ENCODE measurements at regions not wholly inside any gene's neighbourhood (a gene's known extent, or its start where the extent isn't known, plus 50 kb on each side); places are given as distances from the start of the nearest gene placed in this dataset.

DNA sequence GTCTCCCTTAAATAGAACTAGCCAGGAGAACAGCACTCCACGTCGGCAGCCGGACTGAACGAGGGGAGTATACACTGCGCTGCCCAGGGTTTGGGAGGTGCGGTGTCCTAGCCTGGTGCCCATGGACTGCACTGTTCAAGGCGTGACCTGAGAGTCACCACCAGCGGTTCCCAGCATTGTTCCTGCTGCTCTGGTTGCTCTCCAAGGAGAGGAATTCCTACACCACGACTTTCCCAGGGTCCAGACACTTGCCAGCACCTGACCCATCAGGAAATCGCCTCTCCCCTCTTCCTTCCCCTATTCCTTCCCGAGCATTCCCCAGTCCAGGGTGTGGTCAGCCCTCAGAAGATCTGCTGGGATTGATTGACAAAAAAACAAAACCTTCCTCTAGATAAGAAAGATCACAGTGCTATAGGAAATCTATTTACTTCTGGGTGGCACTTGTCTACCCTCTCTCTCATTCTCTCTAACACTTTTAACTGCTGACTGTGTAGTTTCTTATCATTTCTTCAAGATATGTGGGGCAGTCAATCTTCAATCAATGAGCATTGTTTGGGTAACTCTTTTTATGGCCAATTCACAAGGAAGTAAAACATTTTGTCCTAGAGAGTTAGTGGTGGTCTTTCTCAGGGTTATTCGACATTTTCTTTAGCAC is 297.8 kb upstream of the ACTBL2 start:
- peaks cover 17% of the 10 kb centered on the region for H3K27me3 ChIP-seq (ENCODE audit: control insufficient read depth, insufficient read depth, low read length, poor library complexity, severe bottlenecking)
- H3K4me3 ChIP-seq (ENCODE audit: low read length), result no peak overlapping the region
- peak; percentile 57 for DNase-seq
- Mint-ChIP-seq H3K27ac (no peak overlapping the region), H3K9me3 (no peaks in the 10 kb centered on the region), H3K4me1 (peaks cover 26% of the 10 kb centered on the region), H3K4me3 (no peak overlapping the region), H3K36me3 (ENCODE audit: low read depth) (no peaks in the 10 kb centered on the region), H3K27me3 (ENCODE audit: insufficient read depth) (peaks cover 27% of the 10 kb centered on the region)
- peaks cover 9% of the 10 kb centered on the region for H3K4me1 ChIP-seq (ENCODE audit: control insufficient read depth, insufficient read depth, low read length)
- H3K36me3 ChIP-seq (ENCODE audit: control insufficient read depth, insufficient read depth, low read length), result no peaks in the 10 kb centered on the region
- H3K9me3 ChIP-seq (ENCODE audit: control insufficient read depth, low read length), result no peaks in the 10 kb centered on the region
- TF ChIP-seq CTCF (conservative IDR thresholded peaks at IDR 0.05), result no peak
- 77 to 82% methylated on average over 6 to 12 of the region's 12 CpGs for WGBS, 2 experiments (ENCODE audit: insufficient coverage in 1 of 2, insufficient read length in 1 of 2)
- H3K27ac ChIP-seq (ENCODE audit: low read depth, low read length), result no peak overlapping the region
- no peak overlapping the region for H3K9ac ChIP-seq (ENCODE audit: extremely low read depth, low read length, poor library complexity, severe bottlenecking)

DNA sequence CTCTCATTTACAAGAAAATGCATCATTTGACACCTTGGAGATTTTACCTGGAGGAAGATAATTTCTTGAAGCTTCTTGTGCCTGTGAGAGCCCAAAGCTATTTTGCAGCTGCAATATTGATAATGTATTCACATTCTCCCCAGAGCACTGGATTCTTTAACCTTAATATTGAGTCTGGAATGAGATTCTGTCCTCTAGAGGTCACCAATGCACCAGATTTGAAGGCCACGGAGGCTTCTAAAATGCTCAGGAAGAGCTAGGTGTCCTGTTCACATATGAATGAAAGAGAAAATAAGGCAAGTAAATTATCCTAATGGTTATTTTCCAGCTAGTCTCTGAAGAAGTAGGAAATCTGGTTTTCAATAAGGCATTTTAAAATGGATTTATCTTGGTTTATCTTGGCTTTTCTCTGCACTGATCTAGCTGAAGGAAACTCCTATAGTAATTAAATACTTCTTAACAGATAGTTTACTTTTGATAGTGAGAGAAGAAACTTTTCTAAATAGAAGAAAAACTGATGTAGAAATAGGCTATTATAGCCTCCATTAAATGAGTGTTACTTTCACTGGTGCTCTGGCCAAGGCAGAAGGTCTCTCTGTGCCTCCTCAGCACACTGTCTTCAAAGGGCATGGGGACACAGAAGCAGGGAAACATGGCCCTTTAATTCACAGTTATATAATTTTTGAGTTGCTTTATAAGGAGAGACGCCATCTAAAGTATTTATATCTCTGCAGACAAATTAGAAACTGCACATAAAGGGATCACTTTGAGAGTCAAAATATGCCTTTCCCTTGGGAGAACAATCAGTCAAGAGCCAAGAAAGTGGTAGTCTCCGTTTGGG is 297.0 kb upstream of the ACTBL2 start:
- peaks cover 27% of the 10 kb centered on the region for H3K27me3 Mint-ChIP-seq (ENCODE audit: insufficient read depth)
- no peak overlapping the region for H3K4me3 Mint-ChIP-seq
- H3K4me1 Mint-ChIP-seq, result peaks cover 26% of the 10 kb centered on the region
- Histone ChIP-seq H3K36me3 (ENCODE audit: control insufficient read depth, insufficient read depth, low read length) (no peaks in the 10 kb centered on the region), H3K27ac (ENCODE audit: low read depth, low read length) (no peak overlapping the region), H3K4me3 (ENCODE audit: low read length) (no peak overlapping the region), H3K9ac (ENCODE audit: extremely low read depth, low read length, poor library complexity, severe bottlenecking) (no peak overlapping the region), H3K27me3 (ENCODE audit: control insufficient read depth, insufficient read depth, low read length, poor library complexity, severe bottlenecking) (peaks cover 17% of the 10 kb centered on the region), H3K4me1 (ENCODE audit: control insufficient read depth, insufficient read depth, low read length) (peaks cover 9% of the 10 kb centered on the region), H3K9me3 (ENCODE audit: control insufficient read depth, low read length) (no peaks in the 10 kb centered on the region)
- no peaks in the 10 kb centered on the region for H3K9me3 Mint-ChIP-seq
- no peaks in the 10 kb centered on the region for H3K36me3 Mint-ChIP-seq (ENCODE audit: low read depth)
- 62 to 95% methylated on average over 2 to 3 of the region's 3 CpGs for WGBS, 2 experiments (ENCODE audit: insufficient coverage in 1 of 2, insufficient read length in 1 of 2)
- no peak overlapping the region for H3K27ac Mint-ChIP-seq
- TF ChIP-seq CTCF (conservative IDR thresholded peaks at IDR 0.05), result peak; percentile 84
- DNase-seq, result peak; percentile 68

- Histone ChIP-seq H3K27me3 (ENCODE audit: control insufficient read depth, insufficient read depth, low read length, poor library complexity, severe bottlenecking) (peaks cover 17% of the 10 kb centered on the region), H3K4me1 (ENCODE audit: control insufficient read depth, insufficient read depth, low read length) (peaks cover 9% of the 10 kb centered on the region), H3K9ac (ENCODE audit: extremely low read depth, low read length, poor library complexity, severe bottlenecking) (no peak overlapping the region), H3K36me3 (ENCODE audit: control insufficient read depth, insufficient read depth, low read length) (no peaks in the 10 kb centered on the region), H3K4me3 (ENCODE audit: low read length) (no peak overlapping the region), H3K27ac (ENCODE audit: low read depth, low read length) (no peak overlapping the region), H3K9me3 (ENCODE audit: control insufficient read depth, low read length) (no peaks in the 10 kb centered on the region)
- Mint-ChIP-seq H3K36me3 (ENCODE audit: low read depth) (no peaks in the 10 kb centered on the region), H3K27ac (no peak overlapping the region), H3K4me1 (peaks cover 26% of the 10 kb centered on the region), H3K9me3 (no peaks in the 10 kb centered on the region), H3K4me3 (no peak overlapping the region), H3K27me3 (ENCODE audit: insufficient read depth) (peaks cover 30% of the 10 kb centered on the region)
- TF ChIP-seq CTCF (conservative IDR thresholded peaks at IDR 0.05), result no peak
- WGBS, 2 experiments (ENCODE audit: insufficient coverage in 1 of 2, insufficient read length in 1 of 2), result 84 to 88% methylated on average over 1 of the region's 1 CpG
- DNase-seq, result no peak
Observed at GRCh38 chr5:57778501-57779091, 296.0 kb upstream of the ACTBL2 start.

Measured in endodermal cell (in vitro differentiated cells).